Stomach smooth muscle (tissue), 2 donors: ENCODE measurements at regions not wholly inside any gene's neighbourhood (a gene's known extent, or its start where the extent isn't known, plus 50 kb on each side); places are given as distances from the start of the nearest gene placed in this dataset.

ENCODE experiments used
- H3K27ac ChIP-seq: one replicate; pipeline ENCODE4 v1.7.0; 2013; ENCODE audit warnings: mild to moderate bottlenecking, low read length, inconsistent platforms
- H3K27me3 ChIP-seq, 2 donors: one replicate each; pipeline ENCODE4 v1.7.0; 2013; ENCODE audit warnings: low read length in 2 of 2; ENCODE audit not compliant: insufficient read depth in 2 of 2, control insufficient read depth in 1 of 2
- H3K36me3 ChIP-seq, 2 donors: one replicate each; pipeline ENCODE4 v1.7.0; 2013; ENCODE audit warnings: low read length in 2 of 2; ENCODE audit not compliant: control insufficient read depth in 2 of 2, insufficient read depth in 2 of 2
- H3K4me1 ChIP-seq: one replicate; pipeline ENCODE4 v1.7.0; 2013; ENCODE audit warnings: low read length; ENCODE audit not compliant: control insufficient read depth, insufficient read depth
- H3K4me3 ChIP-seq, 2 donors: one replicate each; pipeline ENCODE4 v1.7.0; 2013; ENCODE audit warnings: low read length in 2 of 2
- H3K9ac ChIP-seq, 2 donors: one replicate each; pipeline ENCODE4 v1.7.0; 2013; ENCODE audit warnings: low read length in 2 of 2, mild to moderate bottlenecking in 1 of 2
- H3K9me3 ChIP-seq, 2 donors: one replicate each; pipeline ENCODE4 v1.7.0; 2013; ENCODE audit warnings: low read length in 2 of 2; ENCODE audit not compliant: control insufficient read depth in 2 of 2
- donor health status: healthy.
- donor health status: Pancreatic carcinoma.

GRCh38 chr4:123338715-123339114, 57.9 kb upstream of the SPRY1 start:
- Histone ChIP-seq H3K36me3 (no peaks in the 10 kb centered on the region), H3K27ac (no peak overlapping the region), H3K4me1 (no peaks in the 10 kb centered on the region)

GRCh38 chr4:123339507-123340380, 56.9 kb upstream of the SPRY1 start:
- no peak overlapping the region for H3K4me3 ChIP-seq
- H3K27me3 ChIP-seq, result no peaks in the 10 kb centered on the region
- H3K4me1 ChIP-seq, result no peaks in the 10 kb centered on the region
- no peak overlapping the region for H3K27ac ChIP-seq
- no peaks in the 10 kb centered on the region for H3K9me3 ChIP-seq
- no peaks in the 10 kb centered on the region for H3K36me3 ChIP-seq
- H3K9ac ChIP-seq, result no peak overlapping the region

More at GRCh38 chr4:123338715-123339114, 57.9 kb upstream of the SPRY1 start:
- Histone ChIP-seq H3K4me3 (no peak overlapping the region), H3K9me3 (no peaks in the 10 kb centered on the region), H3K9ac (no peak overlapping the region), H3K27me3 (no peaks in the 10 kb centered on the region)

- H3K27ac ChIP-seq, result no peak overlapping the region
Measured at GRCh38 chr4:123340381-123340701, 56.3 kb upstream of the SPRY1 start.

GRCh38 chr4:123342498-123342897, 54.1 kb upstream of the SPRY1 start:
- H3K4me3 ChIP-seq, result no peak overlapping the region
- no peak overlapping the region for H3K9ac ChIP-seq
- H3K36me3 ChIP-seq, result no peaks in the 10 kb centered on the region
- H3K27ac ChIP-seq, result no peak overlapping the region
- H3K4me1 ChIP-seq, result no peaks in the 10 kb centered on the region
- H3K9me3 ChIP-seq, result no peaks in the 10 kb centered on the region
- no peaks in the 10 kb centered on the region for H3K27me3 ChIP-seq

More at GRCh38 chr4:123340381-123340701, 56.3 kb upstream of the SPRY1 start:
- no peaks in the 10 kb centered on the region for H3K4me1 ChIP-seq
- H3K27me3 ChIP-seq, result no peaks in the 10 kb centered on the region
- no peaks in the 10 kb centered on the region for H3K36me3 ChIP-seq
- no peaks in the 10 kb centered on the region for H3K9me3 ChIP-seq
- no peak overlapping the region for H3K4me3 ChIP-seq
- H3K9ac ChIP-seq, result no peak overlapping the region

GRCh38 chr4:123343400-123344041, 53.1 kb upstream of the SPRY1 start:
- H3K9me3 ChIP-seq, result no peaks in the 10 kb centered on the region
- H3K27ac ChIP-seq, result no peak overlapping the region
- H3K4me1 ChIP-seq, result no peaks in the 10 kb centered on the region
- no peak overlapping the region for H3K9ac ChIP-seq
- no peaks in the 10 kb centered on the region for H3K36me3 ChIP-seq
- H3K27me3 ChIP-seq, result no peaks in the 10 kb centered on the region
- no peak overlapping the region for H3K4me3 ChIP-seq

GRCh38 chr4:123345137-123345934, 51.3 kb upstream of the SPRY1 start:
- Histone ChIP-seq H3K27ac (no peak overlapping the region), H3K9ac (no peak overlapping the region), H3K4me1 (no peaks in the 10 kb centered on the region)

GRCh38 chr4:123345935-123346300, 50.7 kb upstream of the SPRY1 start:
- Histone ChIP-seq H3K36me3 (no peaks in the 10 kb centered on the region), H3K4me3 (no peak overlapping the region), H3K27ac (no peak overlapping the region), H3K9ac (no peak overlapping the region), H3K4me1 (no peaks in the 10 kb centered on the region), H3K27me3 (no peaks in the 10 kb centered on the region), H3K9me3 (no peaks in the 10 kb centered on the region)

More at GRCh38 chr4:123345137-123345934, 51.3 kb upstream of the SPRY1 start:
- Histone ChIP-seq H3K9me3 (no peaks in the 10 kb centered on the region), H3K36me3 (no peaks in the 10 kb centered on the region), H3K27me3 (no peaks in the 10 kb centered on the region), H3K4me3 (no peak overlapping the region)

GRCh38 chr4:123346330-123346940, 50.2 kb upstream of the SPRY1 start:
- no peak overlapping the region for H3K27ac ChIP-seq
- H3K36me3 ChIP-seq, result no peaks in the 10 kb centered on the region
- no peak overlapping the region for H3K9ac ChIP-seq
- H3K9me3 ChIP-seq, result no peaks in the 10 kb centered on the region
- no peak overlapping the region for H3K4me3 ChIP-seq
- H3K4me1 ChIP-seq, result no peaks in the 10 kb centered on the region
- no peaks in the 10 kb centered on the region for H3K27me3 ChIP-seq
